ENCODE measurements at regions not wholly inside any gene's neighbourhood (a gene's known extent, or its start where the extent isn't known, plus 50 kb on each side); places are given as distances from the start of the nearest gene placed in this dataset.

DNA sequence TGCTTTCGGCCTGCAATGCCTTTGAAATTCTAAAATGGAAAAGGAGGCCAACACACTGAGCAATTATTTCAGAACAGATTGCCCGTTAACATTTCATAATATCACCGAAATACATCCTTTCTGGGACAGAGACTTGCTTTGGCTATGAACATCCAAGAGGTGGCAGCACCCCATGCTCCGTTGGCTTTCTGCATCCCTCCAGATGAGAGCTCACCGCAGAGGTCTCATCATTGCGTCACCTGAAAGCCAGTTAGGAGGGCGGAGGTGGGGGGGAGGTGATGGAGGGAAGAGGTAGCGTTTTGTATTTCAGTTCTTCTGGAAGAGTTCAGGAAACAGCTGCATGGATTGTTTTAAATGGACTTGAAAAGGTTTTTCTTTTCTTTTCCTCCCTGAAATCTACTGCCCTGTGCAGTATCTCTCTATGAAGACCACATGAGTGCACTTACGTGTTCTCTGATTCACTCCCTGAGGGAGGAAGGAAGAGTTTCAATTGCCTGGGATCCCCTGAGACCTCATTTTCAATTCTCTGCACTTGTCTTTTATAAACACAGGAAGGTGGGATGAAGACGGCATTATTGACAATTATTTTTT is 166.8 kb upstream of the PGRMC2 start:
- no peak for TF ChIP-seq POLR2A (IDR thresholded peaks at IDR 0.05)
- TF ChIP-seq, protein P1, sequence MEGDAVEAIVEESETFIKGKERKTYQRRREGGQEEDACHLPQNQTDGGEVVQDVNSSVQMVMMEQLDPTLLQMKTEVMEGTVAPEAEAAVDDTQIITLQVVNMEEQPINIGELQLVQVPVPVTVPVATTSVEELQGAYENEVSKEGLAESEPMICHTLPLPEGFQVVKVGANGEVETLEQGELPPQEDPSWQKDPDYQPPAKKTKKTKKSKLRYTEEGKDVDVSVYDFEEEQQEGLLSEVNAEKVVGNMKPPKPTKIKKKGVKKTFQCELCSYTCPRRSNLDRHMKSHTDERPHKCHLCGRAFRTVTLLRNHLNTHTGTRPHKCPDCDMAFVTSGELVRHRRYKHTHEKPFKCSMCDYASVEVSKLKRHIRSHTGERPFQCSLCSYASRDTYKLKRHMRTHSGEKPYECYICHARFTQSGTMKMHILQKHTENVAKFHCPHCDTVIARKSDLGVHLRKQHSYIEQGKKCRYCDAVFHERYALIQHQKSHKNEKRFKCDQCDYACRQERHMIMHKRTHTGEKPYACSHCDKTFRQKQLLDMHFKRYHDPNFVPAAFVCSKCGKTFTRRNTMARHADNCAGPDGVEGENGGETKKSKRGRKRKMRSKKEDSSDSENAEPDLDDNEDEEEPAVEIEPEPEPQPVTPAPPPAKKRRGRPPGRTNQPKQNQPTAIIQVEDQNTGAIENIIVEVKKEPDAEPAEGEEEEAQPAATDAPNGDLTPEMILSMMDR (IDR thresholded peaks at IDR 0.05): peak in 5 of 7 experiments; percentile 56 to 77 (median 67)
